Erythroblast (primary cell): ENCODE measurements at regions not wholly inside any gene's neighbourhood (a gene's known extent, or its start where the extent isn't known, plus 50 kb on each side); places are given as distances from the start of the nearest gene placed in this dataset.

ENCODE experiments used
- GATA1 ChIP-seq: IDR thresholded peaks from 2 replicates; pipeline ENCODE4 v1.6.1; 2011; ENCODE audit warnings: low read depth, mild to moderate bottlenecking, control low read depth, low read length, moderate library complexity
- POLR2A ChIP-seq: IDR thresholded peaks from 2 replicates; pipeline ENCODE4 v1.6.1; 2011; ENCODE audit warnings: mild to moderate bottlenecking, low read length

DNA sequence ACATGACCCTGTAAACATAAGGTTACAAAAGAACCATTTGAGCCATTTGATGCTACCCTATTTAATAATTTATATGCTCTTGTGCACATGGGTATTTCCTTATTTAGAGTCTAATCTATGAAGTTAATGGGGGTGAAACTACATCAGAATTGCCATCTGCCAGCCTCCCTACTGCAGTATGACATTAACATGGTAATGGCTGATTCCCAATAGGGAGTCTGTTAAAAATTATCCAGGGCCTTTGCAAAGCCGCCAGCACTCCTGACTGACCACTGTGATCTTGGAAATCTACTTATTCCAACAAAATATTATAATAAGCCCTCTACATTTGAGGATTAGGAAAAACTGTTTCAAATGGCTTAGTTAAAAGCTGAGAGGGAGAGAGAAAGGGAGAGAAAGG, 153.7 kb downstream of the CLCN4 start:
- TF ChIP-seq POLR2A (no peak), GATA1 (no peak)
